NCI-H2081 (cell line): ENCODE measurements at regions not wholly inside any gene's neighbourhood (a gene's known extent, or its start where the extent isn't known, plus 50 kb on each side); places are given as distances from the start of the nearest gene placed in this dataset.
"Not testable (repeated sequence)": the region's sequence is repeated elsewhere in the genome, so short reads cannot be mapped to it uniquely, and the experiment has no call there.

ENCODE experiments used
- DNase-seq, 2 experiments: peaks; one replicate each; lab custom pipeline; 2025; lab: John Stamatoyannopoulos, UW

- no peak for DNase-seq
These were observed 466.2 kb upstream of the FLRT2 start for GRCh38 chr14:85063747-85064146.

- no peak for DNase-seq
These were observed 458.5 kb upstream of the FLRT2 start for GRCh38 chr14:85071447-85071846.

- no peak for DNase-seq
These were observed 455.0 kb upstream of the FLRT2 start for GRCh38 chr14:85074955-85075354.

GRCh38 chr14:85075694-85076476 lies 454.1 kb upstream of the FLRT2 start:
- no peak for DNase-seq

GRCh38 chr14:85077716-85078115 lies 452.2 kb upstream of the FLRT2 start:
- not testable (repeated sequence) for DNase-seq

GRCh38 chr14:85079842-85080730 lies 449.9 kb upstream of the FLRT2 start:
- no peak for DNase-seq

GRCh38 chr14:85084344-85084743 lies 445.6 kb upstream of the FLRT2 start:
- DNase-seq = no peak

GRCh38 chr14:85085981-85086380 lies 444.0 kb upstream of the FLRT2 start:
- DNase-seq = no peak

GRCh38 chr14:85087201-85087600 lies 442.7 kb upstream of the FLRT2 start:
- DNase-seq = no peak

- no peak for DNase-seq
These were observed 441.8 kb upstream of the FLRT2 start for GRCh38 chr14:85088192-85088591.

GRCh38 chr14:85090681-85091080 lies 439.3 kb upstream of the FLRT2 start:
- DNase-seq = no peak

DNA sequence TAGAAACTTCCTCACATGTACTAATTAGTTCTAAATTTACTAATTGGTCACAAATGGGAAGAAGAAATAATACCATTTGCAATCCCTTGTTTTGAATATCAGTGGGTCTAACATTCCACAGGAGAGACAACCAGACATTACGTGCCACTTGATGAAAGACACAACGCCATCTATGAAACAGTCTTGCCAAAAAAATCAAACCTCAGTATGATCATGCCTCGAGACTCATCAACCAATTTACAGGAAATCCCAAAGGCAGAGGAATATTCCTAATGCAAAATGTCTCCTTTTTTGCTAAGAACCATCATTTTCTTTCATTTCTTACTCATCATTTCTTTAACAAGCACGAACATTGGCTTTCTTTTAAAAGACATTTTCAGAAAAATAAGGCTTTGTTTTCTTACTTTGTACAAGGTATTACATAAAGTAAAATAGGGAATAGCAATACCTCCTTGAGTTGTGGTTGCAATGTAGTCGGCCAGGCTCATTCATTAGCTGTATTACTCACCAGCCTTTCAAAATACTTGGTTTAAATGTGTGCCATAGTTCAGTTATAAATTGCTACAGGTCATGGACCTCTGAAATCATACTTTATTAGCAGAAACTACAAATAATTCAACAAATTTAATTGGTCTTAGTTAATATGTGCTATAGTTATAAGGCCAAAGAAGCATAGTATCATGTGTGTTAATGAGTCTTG lies 436.2 kb upstream of the FLRT2 start:
- no peak for DNase-seq

- DNase-seq = no peak
These were observed 427.4 kb upstream of the FLRT2 start for GRCh38 chr14:85102591-85102990.

DNA sequence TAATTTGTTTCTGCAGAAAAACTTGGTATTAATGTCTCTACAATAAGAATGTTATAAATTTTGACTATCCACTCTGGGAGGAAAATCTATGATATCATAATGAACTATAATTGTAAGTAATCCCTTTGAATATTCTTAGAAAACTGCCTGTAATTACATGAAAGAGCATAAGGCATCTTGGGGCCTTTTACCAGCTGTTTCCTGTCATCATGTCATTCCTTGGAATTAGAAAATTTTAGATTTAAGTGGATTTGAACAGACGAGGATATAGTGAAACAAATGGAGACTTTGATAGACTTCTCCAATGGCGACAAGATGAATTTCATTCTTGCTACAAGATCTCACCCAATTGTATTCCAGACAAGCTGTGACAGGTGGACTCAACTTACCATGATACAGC lies 423.4 kb upstream of the FLRT2 start:
- DNase-seq = no peak

- no peak for DNase-seq
These were observed 417.2 kb upstream of the FLRT2 start for GRCh38 chr14:85112762-85113161.

GRCh38 chr14:85115921-85116320 lies 414.0 kb upstream of the FLRT2 start:
- no peak for DNase-seq

DNA sequence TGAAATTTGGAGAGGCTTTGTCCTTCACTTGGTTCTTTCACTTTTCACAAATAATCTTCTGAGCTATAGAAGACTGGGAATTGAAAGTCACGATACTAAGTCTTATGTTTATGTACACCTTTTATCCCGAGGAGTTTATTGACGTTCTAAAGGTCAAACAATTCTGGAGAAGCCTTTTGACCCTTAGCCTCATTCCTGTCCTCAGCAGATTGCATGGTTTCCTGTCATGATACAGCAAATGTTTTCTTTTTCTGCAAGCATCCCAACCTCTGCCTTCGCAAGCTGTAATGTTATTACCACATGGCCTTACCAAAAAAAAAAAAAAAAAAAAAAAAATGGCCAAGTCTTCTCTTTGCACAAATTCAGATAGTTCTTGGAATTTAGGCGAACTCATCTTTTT lies 411.7 kb upstream of the FLRT2 start:
- no peak for DNase-seq

GRCh38 chr14:85122690-85123089 lies 407.3 kb upstream of the FLRT2 start:
- no peak for DNase-seq

GRCh38 chr14:85123755-85124154 lies 406.2 kb upstream of the FLRT2 start:
- DNase-seq = no peak

GRCh38 chr14:85124631-85125290 lies 405.2 kb upstream of the FLRT2 start:
- DNase-seq = no peak

GRCh38 chr14:85125291-85125670 lies 404.7 kb upstream of the FLRT2 start:
- no peak for DNase-seq

- DNase-seq = no peak
These were observed 400.0 kb upstream of the FLRT2 start for GRCh38 chr14:85129921-85130320.
